ENCODE measurements at regions not wholly inside any gene's neighbourhood (a gene's known extent, or its start where the extent isn't known, plus 50 kb on each side); places are given as distances from the start of the nearest gene placed in this dataset.

- no peak for DNase-seq (ENCODE audit: low spot score)
Measured at GRCh38 chr15:81869161-81869954, 176.5 kb downstream of the MEX3B start.

GRCh38 chr15:81865850-81866537, 179.8 kb downstream of the MEX3B start:
- DNase-seq (ENCODE audit: low spot score): no peak

GRCh38 chr15:81863162-81863561, 182.7 kb downstream of the MEX3B start:
- no peak for DNase-seq (ENCODE audit: low spot score)

GRCh38 chr15:81859737-81860516, 185.9 kb downstream of the MEX3B start:
- no peak for DNase-seq (ENCODE audit: low spot score)

- DNase-seq (ENCODE audit: low spot score): no peak
Measured at GRCh38 chr15:81858586-81858985, 187.2 kb downstream of the MEX3B start.

- no peak for DNase-seq (ENCODE audit: low spot score)
Measured at GRCh38 chr15:81858136-81858535, 187.7 kb downstream of the MEX3B start.

- DNase-seq (ENCODE audit: low spot score): no peak
Measured at GRCh38 chr15:81856634-81857026, 189.2 kb downstream of the MEX3B start.

- no peak for DNase-seq (ENCODE audit: low spot score)
Measured at GRCh38 chr15:81856001-81856633, 189.7 kb downstream of the MEX3B start.

- DNase-seq (ENCODE audit: low spot score): no peak
Measured at GRCh38 chr15:81853150-81853748, 192.6 kb downstream of the MEX3B start.

- no peak for DNase-seq (ENCODE audit: low spot score)
Measured at GRCh38 chr15:81852411-81853149, 193.2 kb downstream of the MEX3B start.

GRCh38 chr15:81851757-81852156, 194.1 kb downstream of the MEX3B start:
- no peak for DNase-seq (ENCODE audit: low spot score)

- no peak for DNase-seq (ENCODE audit: low spot score)
Measured at GRCh38 chr15:81851325-81851724, 194.5 kb downstream of the MEX3B start.

GRCh38 chr15:81849289-81849688, 196.5 kb downstream of the MEX3B start:
- no peak for DNase-seq (ENCODE audit: low spot score)

GRCh38 chr15:81848701-81849100, 197.1 kb downstream of the MEX3B start:
- no peak for DNase-seq (ENCODE audit: low spot score)

- DNase-seq (ENCODE audit: low spot score): no peak
Measured at GRCh38 chr15:81843757-81844407, 201.9 kb downstream of the MEX3B start.

- DNase-seq (ENCODE audit: low spot score): no peak
Measured at GRCh38 chr15:81843226-81843625, 202.6 kb downstream of the MEX3B start.

- no peak for DNase-seq (ENCODE audit: low spot score)
Measured at GRCh38 chr15:81839387-81839786, 206.4 kb downstream of the MEX3B start.

- no peak for DNase-seq (ENCODE audit: low spot score)
Measured at GRCh38 chr15:81835731-81836130, 210.1 kb downstream of the MEX3B start.

GRCh38 chr15:81830520-81830919, 215.3 kb downstream of the MEX3B start:
- DNase-seq (ENCODE audit: low spot score): no peak

GRCh38 chr15:81829918-81830317, 215.9 kb downstream of the MEX3B start:
- DNase-seq (ENCODE audit: low spot score): no peak
